ENCODE measurements at regions not wholly inside any gene's neighbourhood (a gene's known extent, or its start where the extent isn't known, plus 50 kb on each side); places are given as distances from the start of the nearest gene placed in this dataset.

DNA sequence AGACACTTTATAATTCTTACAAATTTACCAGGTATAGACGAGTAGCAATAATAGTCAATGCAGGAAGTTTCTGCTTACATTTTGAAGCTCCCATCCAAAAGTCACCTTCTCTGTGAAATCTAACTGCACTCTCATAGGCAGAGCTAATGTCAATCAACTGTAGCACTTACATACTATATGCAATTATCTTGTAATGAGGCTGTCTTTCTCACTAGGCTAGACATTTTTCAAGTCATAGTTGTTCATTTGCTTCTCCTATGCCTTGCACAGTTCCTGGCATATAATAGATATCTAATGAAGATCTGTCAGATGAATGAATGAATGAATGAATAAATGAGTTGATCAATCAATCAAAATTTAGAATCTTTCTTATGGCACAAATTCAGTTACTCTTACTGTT lies 273.0 kb upstream of the DAB1 start:
- no peak for DNase-seq (ENCODE audit: low spot score)
- TF ChIP-seq, protein P1, sequence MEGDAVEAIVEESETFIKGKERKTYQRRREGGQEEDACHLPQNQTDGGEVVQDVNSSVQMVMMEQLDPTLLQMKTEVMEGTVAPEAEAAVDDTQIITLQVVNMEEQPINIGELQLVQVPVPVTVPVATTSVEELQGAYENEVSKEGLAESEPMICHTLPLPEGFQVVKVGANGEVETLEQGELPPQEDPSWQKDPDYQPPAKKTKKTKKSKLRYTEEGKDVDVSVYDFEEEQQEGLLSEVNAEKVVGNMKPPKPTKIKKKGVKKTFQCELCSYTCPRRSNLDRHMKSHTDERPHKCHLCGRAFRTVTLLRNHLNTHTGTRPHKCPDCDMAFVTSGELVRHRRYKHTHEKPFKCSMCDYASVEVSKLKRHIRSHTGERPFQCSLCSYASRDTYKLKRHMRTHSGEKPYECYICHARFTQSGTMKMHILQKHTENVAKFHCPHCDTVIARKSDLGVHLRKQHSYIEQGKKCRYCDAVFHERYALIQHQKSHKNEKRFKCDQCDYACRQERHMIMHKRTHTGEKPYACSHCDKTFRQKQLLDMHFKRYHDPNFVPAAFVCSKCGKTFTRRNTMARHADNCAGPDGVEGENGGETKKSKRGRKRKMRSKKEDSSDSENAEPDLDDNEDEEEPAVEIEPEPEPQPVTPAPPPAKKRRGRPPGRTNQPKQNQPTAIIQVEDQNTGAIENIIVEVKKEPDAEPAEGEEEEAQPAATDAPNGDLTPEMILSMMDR (IDR thresholded peaks at IDR 0.05; ENCODE audit: extremely low read depth, missing control alignments), result no peak

DNA sequence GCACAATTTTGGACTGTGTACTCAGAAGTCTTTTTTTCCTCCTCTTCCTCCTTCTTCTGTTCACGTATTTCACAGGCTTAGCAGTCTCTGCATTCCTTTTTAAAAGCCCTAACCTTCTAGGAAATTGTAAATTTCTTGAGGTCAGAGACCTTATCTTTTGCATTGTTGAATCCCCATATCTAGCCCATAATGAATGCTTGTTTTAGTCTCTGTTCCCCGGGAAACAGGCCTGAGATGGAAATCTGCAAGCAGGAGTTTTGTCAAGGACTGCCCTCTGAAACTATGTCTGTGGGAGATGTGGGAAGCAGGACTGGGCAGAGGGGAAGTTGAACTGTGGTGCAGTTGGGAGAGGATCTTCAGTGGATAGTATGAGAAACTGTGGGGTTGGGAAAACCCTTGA lies 272.2 kb upstream of the DAB1 start:
- TF ChIP-seq, protein P1 (IDR thresholded peaks at IDR 0.05; ENCODE audit: extremely low read depth, missing control alignments), result no peak
- no peak for DNase-seq (ENCODE audit: low spot score)

DNA sequence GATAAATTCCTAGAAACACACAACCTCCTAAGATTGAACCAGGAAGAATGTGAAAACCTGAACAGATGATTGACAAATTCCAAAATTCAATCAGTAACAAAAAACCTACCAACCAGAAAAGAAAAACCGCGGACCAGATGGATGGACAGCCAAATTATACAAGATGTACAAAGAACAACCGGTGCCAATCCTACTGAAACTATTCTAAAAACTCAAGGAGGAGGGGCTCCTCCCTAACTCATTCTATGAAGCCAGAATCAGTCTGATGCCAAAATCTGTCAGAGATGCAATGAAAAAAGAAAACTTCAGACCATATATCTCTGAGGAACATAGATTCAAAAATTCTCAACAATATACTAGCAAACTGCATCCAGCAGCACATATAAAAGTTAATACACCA lies 262.4 kb upstream of the DAB1 start:
- TF ChIP-seq, protein P1 (IDR thresholded peaks at IDR 0.05; ENCODE audit: extremely low read depth, missing control alignments), result no peak
- no peak for DNase-seq (ENCODE audit: low spot score)

DNA sequence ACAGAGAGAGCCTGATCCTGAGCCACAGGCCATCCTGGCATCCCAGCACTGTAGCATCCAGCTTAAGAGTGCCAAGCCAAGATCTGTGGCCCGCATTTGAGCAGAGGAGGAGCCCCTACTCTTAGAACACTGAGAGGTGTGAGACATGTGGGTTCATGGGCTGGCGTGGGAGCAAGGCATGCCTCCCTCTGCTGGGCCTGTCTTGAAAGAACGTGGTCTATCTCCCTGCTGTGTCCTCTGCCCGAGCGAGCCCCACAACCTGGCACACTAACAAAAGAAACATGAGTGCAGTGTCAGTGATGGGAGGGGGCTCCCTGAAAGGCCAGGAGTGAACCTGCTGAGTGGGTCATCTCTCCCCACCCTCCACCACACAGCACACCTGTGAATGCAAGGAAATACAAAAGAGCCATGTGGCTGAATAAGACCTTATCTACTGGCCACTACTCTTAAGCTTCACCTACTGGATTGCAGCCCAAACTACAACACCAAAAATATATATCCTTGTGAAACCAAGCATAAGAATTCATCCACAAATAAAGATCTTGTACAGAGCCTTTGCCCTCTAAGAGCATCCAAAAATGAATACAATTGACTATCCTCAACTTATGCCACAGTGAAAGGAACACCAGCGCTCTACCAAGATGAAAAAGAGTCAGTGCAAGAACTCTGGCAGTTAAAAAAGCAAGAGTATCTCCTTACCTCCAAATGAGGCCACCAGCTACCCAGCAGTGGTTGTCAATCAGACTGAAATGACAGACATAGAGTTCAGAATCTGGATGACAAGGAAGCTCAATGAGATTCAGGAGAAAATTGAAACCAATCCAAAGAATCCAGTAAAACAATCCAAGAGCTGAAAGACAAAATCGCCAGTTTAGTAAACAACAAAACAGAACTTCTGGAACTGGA lies 259.4 kb upstream of the DAB1 start:
- TF ChIP-seq, protein P1 (IDR thresholded peaks at IDR 0.05; ENCODE audit: extremely low read depth, missing control alignments), result no peak
- no peak for DNase-seq (ENCODE audit: low spot score)

DNA sequence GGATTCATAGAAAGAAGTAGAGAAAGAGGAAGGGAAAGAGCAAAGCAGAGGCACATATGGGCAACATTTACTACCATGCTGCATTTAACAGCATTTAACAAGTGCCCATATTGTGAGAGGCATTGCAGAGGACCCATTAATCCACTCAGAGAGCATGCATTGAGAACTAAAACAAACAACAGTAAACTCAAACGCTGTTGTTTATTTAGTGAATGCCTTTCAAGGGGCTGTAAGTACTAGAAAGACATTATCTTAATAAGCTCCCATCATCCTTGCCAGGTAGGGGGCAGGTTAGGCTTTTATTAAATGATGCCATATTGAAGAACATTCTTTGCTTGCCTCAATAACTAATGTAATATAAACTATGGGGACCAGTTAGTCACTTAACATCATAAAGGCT lies 254.3 kb upstream of the DAB1 start:
- TF ChIP-seq, protein P1 (IDR thresholded peaks at IDR 0.05; ENCODE audit: extremely low read depth, missing control alignments), result no peak
- no peak for DNase-seq (ENCODE audit: low spot score)

DNA sequence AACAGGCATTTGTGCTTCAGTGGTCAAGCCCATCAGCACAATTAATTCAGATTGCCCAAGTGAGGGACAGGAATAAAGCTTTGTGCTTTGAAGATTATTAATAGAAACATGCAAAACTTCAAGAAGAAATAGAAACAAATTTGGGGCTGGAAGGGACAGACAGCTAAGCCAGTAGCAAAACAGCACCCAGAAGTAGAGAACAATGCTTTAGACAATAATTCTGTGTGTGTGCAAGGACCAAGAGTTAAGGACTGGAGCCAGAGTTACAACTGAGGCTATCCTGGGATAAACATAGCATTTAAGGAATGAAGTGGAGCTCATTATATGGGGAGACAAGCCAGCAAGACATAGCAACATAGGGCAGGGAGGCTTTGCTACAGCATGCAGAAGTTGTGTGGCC lies 251.9 kb upstream of the DAB1 start:
- TF ChIP-seq, protein P1 (IDR thresholded peaks at IDR 0.05; ENCODE audit: extremely low read depth, missing control alignments), result no peak
- DNase-seq (ENCODE audit: low spot score), result no peak

DNA sequence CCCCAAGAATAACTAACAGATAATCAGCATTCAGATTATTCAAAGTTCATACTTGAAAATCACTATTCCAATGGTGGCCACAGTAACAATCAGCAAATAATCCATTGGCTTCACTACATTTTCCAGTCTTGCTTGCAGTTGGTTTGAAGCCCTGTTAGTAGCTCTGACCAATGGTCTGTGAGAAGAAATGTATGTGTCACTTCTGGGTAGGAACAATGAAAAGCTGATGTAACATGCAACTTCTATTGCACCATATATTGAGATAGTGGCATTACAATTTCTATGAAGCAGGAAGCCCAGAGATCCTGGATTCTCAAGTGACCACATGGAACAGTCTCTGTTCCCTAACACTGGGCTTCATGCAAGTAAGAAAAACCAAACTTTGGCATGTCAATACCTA lies 250.9 kb upstream of the DAB1 start:
- TF ChIP-seq, protein P1 (IDR thresholded peaks at IDR 0.05; ENCODE audit: extremely low read depth, missing control alignments), result no peak
- no peak for DNase-seq (ENCODE audit: low spot score)
